Ovary (tissue), 3 donors: ENCODE measurements at regions not wholly inside any gene's neighbourhood (a gene's known extent, or its start where the extent isn't known, plus 50 kb on each side); places are given as distances from the start of the nearest gene placed in this dataset.

ENCODE experiments used
- CTCF ChIP-seq, 3 donors: fragments of 450-650 bp in 2 of 3; fragments of 200-600 bp in 1 of 3; IDR thresholded peaks; one replicate each; pipeline versions ENCODE4 v1.5.1 to v1.8.0; 2016 to 2022; ENCODE audit warnings: antibody characterized with exemption in 3 of 3, mild to moderate bottlenecking in 1 of 3
- EP300 ChIP-seq: sonication (generic); formaldehyde crosslinking; IDR thresholded peaks from one replicate; pipeline ENCODE4 v1.6.1; 2017; ENCODE audit warnings: antibody characterized with exemption
- donor health status: DM: no; HTN: no; CAD: no.

GRCh38 chr5:5857396-5857795 lies 434.9 kb downstream of the ICE1 start:
- TF ChIP-seq EP300 = no peak
- TF ChIP-seq CTCF (IDR thresholded peaks at IDR 0.05) = no peak
